Spinal cord (tissue), 9 donors: ENCODE measurements at regions not wholly inside any gene's neighbourhood (a gene's known extent, or its start where the extent isn't known, plus 50 kb on each side); places are given as distances from the start of the nearest gene placed in this dataset.
A peak's percentile ranks its signal among the peaks of the same experiment; 100 is the strongest.
"Not testable (repeated sequence)": the region's sequence is repeated elsewhere in the genome, so short reads cannot be mapped to it uniquely, and the experiment has no call there.

Source experiments
- DNase-seq, 6 donors: peaks; one replicate each; pipeline versions ENCODE4 v3.0.0 to v3.0.0-alpha.2; 2013 to 2015; ENCODE audit warnings: low spot score in 6 of 6, low read depth in 4 of 6
- H3K27ac ChIP-seq: one replicate; pipeline ENCODE4 v1.5.1; 2013; ENCODE audit warnings: low read depth, low read length, control low read depth
- H3K27me3 ChIP-seq: one replicate; pipeline ENCODE4 v1.6.1; 2013; ENCODE audit warnings: low read length; ENCODE audit not compliant: control insufficient read depth, insufficient read depth
- H3K36me3 ChIP-seq: one replicate; pipeline ENCODE4 v1.6.1; 2013; ENCODE audit warnings: low read length; ENCODE audit not compliant: control insufficient read depth, insufficient read depth
- H3K4me1 ChIP-seq: one replicate; pipeline ENCODE4 v1.6.1; 2013; ENCODE audit warnings: low read length; ENCODE audit not compliant: control insufficient read depth, insufficient read depth
- H3K4me3 ChIP-seq: one replicate; pipeline ENCODE4 v1.5.1; 2013; ENCODE audit warnings: low read depth, low read length, control low read depth
- H3K9me3 ChIP-seq: one replicate; pipeline ENCODE4 v1.6.1; 2013; ENCODE audit warnings: low read length; ENCODE audit not compliant: control insufficient read depth, insufficient read depth
- WGBS: methylation state at CpG from one replicate; pipeline ENCODE4 v1.1.5; 2013; ENCODE audit warnings: missing lambda C conversion rate; ENCODE audit not compliant: insufficient coverage; 5-methylcytosine and 5-hydroxymethylcytosine counted together
- donor health status: healthy.

GRCh38 chr4:78004270-78004669 is 52.9 kb upstream of the FRAS1 start:
- Histone ChIP-seq H3K4me1 (no peaks in the 10 kb centered on the region), H3K4me3 (no peak overlapping the region), H3K27ac (no peak overlapping the region), H3K36me3 (no peaks in the 10 kb centered on the region), H3K27me3 (no peaks in the 10 kb centered on the region), H3K9me3 (no peaks in the 10 kb centered on the region)
- WGBS = no CpG with 5 or more reads among the region's 3 CpGs
- no peak for DNase-seq

- 43% methylated on average over 1 of the region's 3 CpGs for WGBS
- H3K9me3 ChIP-seq = no peaks in the 10 kb centered on the region
- peak in 1 of 6 donors; percentile 17 for DNase-seq
Measured at GRCh38 chr4:78005086-78005485, 52.0 kb upstream of the FRAS1 start.

GRCh38 chr4:78007021-78007420 is 50.1 kb upstream of the FRAS1 start:
- H3K9me3 ChIP-seq, H3K27me3 ChIP-seq, H3K36me3 ChIP-seq, DNase-seq, H3K4me3 ChIP-seq, H3K4me1 ChIP-seq, H3K27ac ChIP-seq: not testable (repeated sequence)
- WGBS = 95% methylated on average over 14 of the region's 26 CpGs

More at GRCh38 chr4:78005086-78005485, 52.0 kb upstream of the FRAS1 start:
- H3K27ac ChIP-seq = no peak overlapping the region
- H3K27me3 ChIP-seq = no peaks in the 10 kb centered on the region
- no peaks in the 10 kb centered on the region for H3K4me1 ChIP-seq
- no peaks in the 10 kb centered on the region for H3K36me3 ChIP-seq
- no peak overlapping the region for H3K4me3 ChIP-seq
